ENCODE measurements at regions not wholly inside any gene's neighbourhood (a gene's known extent, or its start where the extent isn't known, plus 50 kb on each side); places are given as distances from the start of the nearest gene placed in this dataset.
"Not testable (repeated sequence)": the region's sequence is repeated elsewhere in the genome, so short reads cannot be mapped to it uniquely, and the experiment has no call there.

DNA sequence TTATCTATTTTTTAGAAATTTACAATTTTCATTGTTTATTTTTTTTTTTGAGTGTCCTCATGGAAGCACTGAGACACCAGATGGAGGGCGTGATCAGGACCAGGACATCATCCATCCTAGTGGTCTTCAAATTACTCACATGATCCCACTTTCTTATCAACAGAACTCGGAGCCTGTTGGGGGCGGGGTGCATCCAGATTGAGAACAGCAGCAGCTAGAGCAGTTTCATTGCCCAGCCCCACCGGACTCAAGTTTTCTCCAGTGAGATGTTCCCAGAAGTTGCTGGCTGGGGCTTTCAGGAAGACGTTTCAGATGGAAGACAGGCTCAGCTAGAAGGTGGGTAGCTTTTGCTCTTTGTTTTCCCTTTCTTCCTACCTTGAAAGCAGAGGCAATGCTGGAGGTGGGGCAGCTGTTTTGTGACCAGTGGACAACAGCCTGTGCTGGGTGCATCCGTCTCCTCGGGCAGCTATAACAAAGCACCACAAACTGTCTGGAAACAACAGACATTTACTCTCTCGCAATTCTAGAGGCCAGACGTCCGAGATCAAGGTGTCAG, 562.1 kb downstream of the TBC1D22A start:
- DNase-seq: no peak

DNA sequence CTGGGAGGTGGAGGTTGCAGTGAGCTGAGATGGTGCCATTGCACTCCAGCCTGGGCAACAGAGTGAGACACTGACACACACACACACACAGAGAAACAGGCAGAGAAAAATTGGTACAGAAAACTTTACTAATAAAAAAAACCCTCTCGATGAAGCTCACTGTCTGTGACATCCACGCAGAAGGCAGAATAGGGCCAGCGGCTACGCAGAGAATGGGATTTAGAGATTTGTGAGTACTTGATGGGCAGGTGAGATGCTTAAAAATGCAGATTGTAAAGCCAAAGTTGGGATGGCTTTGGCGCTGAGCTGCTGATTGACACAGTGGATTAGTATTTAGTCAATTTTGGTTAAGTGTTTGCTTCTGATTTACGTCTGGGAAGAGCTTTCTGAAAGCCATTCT, 561.1 kb downstream of the TBC1D22A start:
- no peak for DNase-seq

DNA sequence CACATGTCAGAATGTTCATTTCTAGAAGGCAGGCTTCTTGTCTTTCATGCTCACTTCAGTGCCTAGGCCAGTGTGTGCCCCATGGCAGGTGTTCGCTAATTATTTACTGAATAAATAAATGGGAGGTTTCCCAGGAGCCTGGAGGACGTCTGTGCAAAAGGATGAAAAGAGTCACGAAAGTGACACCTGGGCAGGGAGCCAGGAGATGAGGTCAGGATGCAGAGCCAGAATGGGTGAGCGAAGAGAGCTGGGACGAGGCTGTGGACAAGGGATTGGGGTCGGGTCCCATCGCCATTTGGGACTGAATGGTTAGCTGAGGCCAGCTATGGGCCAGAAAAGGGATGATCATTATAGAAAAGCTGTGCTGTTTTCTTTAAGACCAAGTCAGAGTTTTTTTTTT, 560.4 kb downstream of the TBC1D22A start:
- no peak for DNase-seq

DNA sequence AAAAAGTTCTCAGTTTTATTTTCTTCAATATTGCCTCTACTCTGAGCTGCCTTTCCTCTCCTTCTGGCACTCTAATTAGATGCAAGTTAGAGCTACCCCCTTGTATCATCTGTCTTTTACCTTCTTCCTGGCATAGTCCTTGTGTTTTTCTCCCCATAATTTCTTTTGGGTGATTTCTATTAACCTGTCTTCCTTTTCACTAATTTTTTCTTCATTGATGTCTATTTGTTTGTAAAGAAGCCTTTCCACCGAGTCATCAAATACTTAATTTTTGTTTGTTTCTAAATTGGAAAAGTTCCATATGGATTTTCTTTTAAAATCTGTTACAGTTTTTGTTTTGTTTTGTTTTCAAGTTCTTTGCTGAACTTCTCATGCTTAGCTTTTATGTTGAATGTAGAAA, 558.1 kb downstream of the TBC1D22A start:
- DNase-seq: no peak

DNA sequence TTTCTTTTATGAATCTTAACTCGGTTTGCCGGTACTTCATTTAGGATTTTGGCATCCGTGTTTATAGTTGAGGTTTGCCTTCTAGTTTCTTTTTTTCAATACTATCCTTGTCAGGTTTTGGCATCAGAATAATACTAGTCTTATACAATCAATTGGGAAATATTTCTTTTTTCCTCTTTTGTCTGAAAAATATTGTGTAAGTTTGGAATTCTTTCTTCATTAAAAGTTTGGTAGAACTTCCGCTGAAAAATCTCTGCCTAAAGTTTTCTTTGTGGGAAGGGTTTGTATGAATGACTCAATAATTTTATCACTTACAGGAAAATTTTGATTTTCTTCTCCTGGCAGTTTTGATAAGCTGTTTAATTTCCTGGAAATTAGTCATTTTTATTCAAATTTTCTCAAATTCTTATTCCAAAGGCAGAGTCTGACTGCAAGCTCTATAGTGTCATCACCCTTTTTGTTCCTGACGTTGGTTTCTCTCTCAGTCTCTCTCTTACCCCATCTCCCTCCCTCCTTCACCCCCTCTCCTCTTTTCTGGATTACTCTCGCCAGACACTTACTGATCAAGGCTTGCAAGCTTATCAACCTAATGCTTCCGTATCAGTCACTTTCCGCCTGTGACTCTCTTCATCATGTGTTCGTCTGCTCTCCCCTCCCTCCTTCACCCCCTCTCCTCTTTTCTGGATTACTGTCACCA, 555.7 kb downstream of the TBC1D22A start:
- DNase-seq: no peak

DNA sequence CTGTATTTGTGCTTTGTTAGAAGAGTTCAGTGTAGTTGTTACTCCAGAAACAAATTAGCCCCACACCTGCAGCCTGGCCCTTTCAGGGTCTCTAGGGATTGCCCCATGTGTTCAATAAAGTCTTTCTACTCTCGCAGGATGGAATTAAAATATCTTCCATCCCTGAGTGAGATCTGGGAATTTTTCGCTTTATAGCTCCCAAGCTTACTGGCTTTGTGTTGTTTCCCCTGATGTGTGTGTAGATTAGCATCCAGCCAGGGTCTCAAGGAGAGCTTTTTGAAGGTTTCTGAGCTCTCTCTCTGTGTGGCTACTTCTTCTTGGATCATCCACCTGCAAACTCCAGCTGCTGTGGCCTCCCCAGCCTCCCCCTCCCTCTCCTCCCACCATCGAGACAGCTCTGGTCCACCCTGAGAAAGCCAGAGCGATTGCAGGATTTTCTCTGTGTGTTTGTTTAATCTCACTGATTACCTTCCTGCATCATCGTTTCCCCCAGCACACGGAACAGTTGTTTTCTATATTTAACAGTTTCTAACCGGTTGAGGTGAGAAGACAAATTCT, 553.5 kb downstream of the TBC1D22A start:
- DNase-seq: no peak

DNA sequence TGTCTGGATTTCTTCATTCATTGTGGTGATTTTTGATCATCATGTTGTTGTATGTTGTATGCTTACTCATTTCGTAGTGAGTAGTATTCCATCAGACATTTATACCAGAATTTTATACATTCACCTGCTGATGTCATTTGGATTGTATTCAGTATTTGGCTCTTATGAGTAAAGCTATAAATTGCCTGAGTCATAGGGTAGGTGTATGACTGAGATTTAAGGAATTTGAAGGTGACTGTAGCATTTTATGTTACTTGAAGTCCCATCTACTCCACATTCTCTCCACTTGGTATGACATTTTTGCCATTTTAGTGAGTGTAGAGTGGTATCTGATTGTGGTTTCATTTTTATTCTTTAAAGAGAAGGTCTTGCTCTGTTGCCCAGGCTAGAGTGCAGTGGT, 548.2 kb downstream of the TBC1D22A start:
- DNase-seq: no peak

DNA sequence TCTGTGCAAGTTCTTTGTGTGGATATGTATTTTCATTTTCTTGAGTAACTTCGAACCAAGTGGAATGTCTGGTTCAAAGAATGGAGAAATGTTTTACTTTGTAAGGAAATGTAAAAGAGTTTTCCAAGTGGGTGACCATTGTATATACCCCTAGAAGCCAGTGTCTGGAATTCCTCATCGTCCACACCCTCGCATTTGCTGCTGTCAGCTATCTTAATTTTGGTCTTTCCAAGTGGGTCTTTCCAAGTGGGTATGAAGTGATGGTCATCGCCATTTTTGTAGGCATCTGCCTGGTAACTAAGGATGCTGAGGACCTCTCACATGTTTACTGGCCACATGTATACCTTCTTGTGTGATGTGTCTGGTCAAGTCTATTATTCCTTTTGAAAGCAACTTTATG, 547.5 kb downstream of the TBC1D22A start:
- no peak for DNase-seq

DNA sequence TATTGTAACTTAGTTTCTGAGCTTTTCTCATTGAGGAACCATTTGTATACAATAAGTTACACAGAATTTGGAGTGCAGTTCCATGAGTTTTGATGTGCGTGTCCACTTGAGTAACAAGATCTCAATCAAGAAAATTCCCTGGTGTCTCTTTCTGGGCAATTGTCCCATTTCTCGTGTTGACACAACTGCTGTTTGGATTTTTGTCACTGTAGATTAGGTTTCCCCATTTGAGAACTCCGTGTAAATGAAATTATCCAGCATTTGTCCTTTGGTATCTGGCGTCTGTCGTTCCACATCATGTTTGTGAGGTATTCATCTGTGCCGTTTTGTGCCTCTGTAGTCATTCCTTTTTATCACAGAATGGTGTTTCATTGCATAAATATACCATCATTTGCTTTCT, 547.0 kb downstream of the TBC1D22A start:
- no peak for DNase-seq

DNA sequence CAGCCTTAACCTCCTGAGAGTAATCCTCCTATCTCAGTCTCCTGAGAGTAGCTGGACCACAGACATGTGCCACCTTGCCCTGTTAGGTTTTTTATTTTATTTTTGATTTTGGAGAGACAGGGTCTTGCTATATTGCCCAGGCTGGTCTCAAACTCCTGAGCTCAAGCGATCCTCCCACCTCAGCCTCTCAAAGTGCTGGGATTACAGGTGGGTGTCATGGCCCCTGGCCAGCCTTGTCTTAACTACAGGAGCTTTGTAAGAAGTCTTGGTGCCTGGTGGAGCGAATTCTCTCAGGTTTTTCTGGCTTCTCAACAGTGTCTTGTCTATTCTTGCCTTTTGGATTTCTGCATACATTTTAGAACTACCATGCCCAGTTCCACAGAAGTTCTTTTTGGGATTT, 546.4 kb downstream of the TBC1D22A start:
- no peak for DNase-seq

DNA sequence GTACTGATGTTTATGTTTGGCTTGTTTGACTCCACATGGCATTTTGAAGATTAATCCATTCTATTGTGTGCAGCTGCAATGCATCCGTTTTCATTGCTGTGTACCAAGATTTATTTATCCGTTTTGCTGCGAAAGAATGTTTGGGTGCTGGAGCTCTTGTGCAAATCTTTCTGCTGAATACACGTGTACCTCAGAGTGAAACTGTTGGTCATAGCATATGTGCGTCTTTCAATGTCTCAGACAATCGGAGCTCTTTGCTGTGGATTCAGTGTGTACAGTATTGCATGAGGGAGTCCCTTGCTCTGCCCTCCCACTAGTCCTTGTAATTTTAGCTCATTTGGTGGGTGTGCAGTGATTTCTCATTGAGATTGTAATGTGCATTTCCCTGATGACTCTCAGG, 545.4 kb downstream of the TBC1D22A start:
- DNase-seq: no peak

DNA sequence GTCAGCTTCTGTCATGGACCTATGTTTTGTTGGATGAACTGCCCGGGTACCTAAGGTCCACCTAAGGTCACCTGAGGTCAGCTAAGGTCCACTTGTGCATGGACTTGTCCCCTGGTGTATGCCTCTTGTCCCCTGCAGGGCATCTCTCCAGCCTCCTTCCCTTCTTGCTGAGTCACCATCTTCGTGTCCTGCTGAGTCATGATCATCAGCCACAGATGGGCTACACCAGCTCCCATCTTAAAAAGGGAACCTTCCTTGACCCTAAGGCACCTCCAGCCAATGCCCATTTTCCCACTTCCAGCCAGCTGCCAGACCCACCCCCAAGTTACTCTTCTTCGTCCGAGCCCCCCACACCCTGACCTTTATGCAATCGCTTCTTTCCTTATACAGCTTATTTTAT, 544.9 kb downstream of the TBC1D22A start:
- DNase-seq: no peak

DNA sequence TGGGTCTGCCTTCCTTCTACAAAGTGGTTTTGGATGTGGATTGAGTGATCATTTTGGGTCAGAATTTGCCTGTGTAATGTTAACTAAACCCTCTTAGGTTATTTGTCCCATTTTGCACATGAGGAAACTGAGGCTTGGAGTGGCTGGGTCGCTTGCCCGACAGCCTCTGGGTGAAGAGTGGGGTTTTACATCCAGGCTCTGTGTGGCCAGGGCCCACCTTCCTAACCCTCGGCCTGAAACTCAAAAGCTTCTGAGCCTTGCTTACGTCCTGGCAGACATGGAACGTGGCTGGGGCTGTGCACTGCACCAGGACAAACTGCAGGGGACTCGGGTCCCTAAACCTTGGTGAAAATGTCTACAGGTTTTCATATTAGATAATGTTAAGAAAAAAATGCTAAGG, 542.4 kb downstream of the TBC1D22A start:
- DNase-seq: no peak

DNA sequence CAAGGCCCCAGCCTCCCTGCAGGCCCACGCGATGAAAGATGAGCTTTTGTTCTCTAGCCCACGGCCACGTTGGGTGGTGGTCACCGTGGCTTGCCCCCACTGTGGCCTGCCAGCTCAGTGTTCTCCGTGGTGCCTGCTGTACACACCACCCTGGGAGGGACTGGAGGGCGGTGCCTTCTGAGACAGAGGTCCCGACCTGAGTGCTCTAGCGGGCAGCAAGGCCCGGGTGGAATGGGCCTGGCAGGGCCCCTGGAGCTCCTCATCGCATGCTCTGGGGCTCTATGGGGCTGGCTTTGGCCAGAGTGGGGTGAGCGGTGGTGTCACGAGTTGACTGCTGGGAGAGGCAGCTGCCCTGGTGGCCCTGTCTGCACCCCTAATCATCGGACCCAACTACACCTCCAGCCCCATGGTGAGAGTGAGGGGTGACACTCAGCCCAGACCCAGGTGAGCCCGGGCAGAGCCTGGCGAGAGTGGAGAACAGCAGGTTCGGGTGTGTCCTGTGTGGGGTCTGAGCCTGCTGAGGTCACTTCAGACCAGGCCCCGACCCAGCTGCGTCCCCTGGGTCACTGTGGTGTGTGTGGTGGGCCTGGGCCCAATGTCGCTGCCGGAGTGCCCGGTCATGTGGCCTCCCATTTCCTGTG, 541.9 kb downstream of the TBC1D22A start:
- no peak for DNase-seq

DNA sequence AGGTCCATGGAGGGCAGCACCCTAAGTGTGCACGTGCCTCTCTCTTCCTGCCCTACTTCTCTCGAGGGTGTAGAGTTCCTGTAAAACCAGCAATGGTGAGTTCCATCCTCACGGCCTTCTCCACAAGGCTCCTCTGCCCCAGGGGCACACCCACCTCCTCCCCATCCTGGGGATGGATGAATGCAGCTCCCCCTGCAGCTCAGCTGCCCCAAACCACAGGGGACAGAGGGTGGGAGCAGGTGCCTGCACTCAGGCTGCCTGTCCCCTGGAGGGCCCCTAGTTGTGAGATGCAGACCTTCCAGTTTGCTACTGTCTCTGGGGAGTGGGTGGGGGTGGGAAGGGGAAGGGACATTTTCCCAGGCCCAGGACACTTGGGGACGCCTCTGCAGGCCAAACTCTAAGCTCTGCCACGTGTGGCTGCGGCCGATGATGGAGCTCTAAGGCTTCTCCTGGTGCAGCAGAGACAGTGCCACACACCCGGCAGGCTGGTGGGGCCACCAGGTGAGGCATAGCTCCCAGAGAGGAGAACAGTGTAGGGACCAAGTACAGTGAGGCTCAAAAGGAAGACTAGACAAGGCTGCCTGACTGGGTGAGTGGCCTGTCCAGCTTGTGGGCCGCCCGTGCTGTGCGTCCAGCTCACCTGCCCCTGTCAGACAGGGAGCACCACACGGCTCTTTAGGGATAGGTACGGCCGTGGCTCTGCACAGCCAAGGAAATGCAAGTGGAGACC, 540.9 kb downstream of the TBC1D22A start:
- DNase-seq: no peak

DNA sequence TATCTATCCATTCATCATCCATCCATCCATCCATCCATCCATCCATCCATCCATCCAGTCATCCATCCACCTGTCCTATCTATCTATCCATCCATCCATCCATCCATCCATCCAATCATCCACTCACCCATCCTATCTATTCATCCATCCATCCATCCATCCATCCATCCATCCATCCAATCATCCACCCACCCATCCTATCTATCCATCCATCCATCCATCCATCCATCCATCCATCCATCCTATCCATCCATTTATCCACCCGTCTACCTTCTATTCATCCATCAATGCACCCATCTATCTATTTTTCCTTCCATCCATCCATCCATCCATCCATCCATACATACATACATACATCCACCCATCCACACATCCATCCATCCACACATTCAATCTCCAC, 540.1 kb downstream of the TBC1D22A start:
- not testable (repeated sequence) for DNase-seq

DNA sequence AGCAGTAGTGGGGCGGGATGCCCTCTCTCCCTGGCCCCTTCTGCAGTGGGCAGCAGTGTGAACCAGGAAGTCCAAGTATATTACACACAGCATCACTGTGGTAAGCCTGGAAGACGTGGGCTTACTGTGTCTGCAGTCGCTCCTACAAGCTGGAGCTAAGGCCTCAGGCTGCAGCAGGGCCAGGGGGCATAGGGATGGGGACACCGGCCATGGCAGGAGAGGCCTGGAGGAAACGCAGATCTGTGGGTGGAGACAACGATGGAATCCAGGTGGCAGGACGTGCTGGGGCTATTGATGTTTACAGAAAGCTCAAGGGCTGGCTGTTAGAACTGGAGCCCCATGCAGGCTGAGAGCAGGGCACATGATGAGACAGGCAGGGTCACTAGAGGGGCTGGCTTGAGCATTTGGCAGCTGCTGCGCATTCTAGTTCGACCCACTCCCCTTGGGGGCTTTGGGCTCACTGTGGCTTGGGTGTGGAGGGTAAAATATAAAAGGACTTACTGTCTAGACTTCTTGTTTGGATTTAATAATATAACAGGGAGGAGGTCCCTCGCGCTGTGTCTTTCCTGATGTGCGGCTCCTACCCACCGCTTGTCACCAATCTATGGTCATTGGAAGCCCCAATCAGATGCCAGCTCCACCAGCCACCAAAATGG, 539.5 kb downstream of the TBC1D22A start:
- no peak for DNase-seq

DNA sequence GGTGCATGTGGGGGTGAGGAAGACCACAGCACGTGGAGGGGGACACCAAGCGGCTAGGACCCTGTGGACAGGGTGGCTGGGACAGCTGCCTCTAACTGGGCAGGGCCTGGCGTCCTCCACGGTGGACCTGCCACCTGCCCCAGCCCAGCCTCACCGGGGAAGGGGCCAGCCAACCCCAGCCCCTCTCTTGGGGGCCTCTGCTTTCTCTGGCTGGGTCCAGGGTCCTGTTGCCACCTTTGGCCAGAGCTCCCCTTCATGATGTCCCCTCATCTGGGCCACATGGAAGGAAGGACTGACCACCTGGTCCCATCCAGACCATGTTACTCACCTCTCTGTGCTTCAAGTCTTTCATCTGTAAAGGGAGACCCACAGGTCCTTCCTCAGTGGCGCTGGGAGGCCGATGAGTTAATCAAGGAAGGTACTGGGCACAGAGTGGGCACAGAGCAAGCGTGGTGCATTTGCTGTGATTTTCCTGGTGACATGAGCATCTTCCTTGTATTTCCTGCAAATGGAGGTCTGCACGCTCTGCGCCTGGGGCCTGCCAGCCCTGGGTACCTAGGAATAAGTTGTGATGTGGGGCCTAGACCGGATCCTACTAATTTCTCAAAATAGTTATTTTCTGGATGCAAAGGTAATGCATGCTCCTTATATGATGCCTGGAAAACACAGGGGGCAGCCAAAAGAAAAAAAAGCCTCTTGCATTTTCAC, 538.4 kb downstream of the TBC1D22A start:
- DNase-seq: no peak

DNA sequence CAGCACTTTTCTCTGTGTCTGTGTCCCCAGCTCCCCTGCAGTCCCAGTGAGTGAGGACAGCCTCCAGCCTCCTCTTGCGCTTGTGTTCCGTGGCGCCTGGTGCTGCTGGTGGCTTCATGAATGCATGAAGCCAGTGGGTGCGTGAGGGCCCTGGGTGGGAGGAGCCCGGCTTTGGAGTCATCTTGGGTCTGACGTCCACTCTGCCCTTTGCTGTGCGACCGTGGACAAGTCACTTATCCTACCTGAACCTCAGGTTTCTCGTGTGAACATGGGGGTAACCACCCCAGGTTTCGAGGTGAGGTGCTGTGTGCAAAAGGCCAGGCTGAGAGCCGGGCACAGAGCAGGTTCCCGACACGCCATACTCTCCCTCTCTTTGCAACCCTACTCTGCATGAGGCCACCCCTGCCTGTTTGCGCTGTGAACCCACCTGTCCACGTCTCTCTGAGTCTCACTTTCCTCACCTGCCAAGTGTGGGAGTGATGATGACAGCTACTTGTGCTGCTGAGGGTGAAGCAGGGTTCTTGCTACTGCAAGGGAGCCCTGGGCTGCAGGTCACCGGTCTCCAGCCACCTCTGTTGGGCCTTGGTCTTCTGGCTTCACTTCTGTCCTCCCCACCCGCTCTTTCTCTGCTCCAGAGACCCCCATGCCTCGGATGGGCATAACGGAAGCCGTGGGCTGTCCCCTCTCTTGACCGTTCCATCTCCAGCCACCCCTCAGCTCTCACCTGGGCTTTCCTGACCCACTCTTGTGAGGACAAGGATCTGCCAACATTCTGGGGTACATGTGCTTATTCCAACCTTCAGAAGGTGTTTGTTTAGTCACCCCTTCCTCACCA, 537.6 kb downstream of the TBC1D22A start:
- no peak for DNase-seq

DNA sequence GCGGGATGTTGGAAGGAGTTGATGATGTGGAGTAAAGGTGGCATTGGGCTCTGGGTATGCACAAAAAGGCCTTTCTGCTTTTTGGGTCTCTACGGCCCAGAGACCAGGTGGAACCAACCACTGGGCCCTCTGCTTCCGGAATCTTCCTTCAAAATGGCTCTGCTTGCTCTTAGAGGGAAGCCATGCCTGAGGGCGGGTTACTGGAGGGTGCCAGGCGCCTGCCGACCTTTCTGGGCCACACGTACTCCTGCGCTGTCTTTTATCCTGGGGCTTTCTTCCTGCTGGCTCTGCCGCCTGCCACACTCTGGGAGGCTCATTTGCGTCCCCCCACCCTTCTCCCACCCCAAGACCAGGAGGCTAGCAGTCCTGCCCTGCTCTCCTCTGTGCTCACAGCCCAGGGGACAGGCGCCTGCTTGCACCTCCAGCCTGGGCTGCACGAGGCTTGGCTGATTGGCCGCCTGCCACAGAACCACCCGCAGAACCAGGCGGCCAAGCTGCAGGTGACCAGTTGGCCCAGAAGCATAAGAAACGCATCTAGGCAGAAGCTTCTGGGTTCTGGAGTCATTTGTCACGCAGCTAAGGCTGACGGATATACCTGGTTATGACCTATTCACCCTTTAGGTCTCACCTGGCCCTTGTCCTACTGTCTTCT, 536.9 kb downstream of the TBC1D22A start:
- DNase-seq: no peak
